GM21619 (cell line): ENCODE measurements at regions not wholly inside any gene's neighbourhood (a gene's known extent, or its start where the extent isn't known, plus 50 kb on each side); places are given as distances from the start of the nearest gene placed in this dataset.

Experiments
- ATAC-seq: cut with Tn5 transposase; IDR thresholded peaks from one replicate; pipeline ENCODE4 v1.9.1; 2021; ENCODE audit not compliant: unreplicated experiment

DNA sequence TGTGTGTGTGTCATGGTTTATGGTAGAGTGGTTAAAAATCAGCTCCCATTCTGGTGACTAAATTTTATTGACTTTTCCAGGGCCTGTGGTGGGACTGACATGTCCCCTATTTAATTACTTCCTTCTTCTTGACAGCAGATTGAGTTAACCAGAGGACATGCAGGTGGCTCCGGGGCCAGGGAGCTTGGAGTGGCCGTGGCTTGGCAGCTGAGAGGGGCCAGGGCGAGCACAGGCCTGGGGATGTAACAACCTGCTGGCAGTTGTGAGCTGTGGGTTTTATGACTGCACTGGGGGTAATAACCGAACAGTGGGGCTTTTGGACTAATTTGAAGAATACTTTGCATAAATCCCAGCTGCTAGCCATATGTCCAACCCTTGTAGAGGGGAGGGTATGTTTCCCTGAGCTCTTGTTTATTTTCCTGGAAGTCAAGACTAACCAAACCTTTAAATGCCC is 186.0 kb downstream of the MID1IP1 start:
- ATAC-seq, result no peak

DNA sequence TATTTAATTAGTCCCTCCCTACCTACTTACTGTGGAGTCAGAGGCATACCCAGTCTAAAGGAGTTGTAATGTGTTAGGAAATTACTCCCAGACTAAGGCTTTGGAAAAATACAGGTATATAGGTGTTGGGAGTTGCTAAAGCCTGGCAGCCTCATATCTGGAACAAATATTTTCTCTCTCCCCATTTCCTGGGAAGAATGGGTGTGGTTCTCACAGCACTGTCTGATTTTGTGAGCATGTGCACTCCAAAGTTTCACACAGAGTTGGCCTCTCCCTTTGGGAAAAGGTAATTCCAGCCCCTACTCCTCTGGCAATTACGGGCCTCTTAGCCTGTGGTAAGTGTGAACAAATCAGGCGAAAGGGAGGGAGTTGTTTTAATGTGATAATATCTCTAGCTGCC is 187.0 kb downstream of the MID1IP1 start:
- ATAC-seq, result no peak

DNA sequence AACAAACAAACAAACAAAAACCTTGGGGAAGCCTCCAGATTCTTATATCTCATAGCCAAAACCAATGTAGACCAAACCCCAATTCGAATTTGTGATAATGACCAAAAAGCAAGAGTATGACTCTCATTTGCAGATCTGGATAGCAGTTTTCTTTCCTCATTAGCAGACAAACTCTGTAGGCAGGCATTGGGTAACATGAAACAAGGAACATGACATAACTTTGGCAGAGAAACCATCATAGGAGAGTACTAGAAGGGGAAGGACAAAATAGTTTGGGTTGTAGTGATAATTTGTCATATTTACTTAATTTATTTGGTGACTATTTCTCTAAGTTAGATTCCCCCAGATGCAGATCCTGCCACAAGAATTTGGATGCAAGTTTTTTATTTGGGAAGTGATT is 187.8 kb downstream of the MID1IP1 start:
- no peak for ATAC-seq

DNA sequence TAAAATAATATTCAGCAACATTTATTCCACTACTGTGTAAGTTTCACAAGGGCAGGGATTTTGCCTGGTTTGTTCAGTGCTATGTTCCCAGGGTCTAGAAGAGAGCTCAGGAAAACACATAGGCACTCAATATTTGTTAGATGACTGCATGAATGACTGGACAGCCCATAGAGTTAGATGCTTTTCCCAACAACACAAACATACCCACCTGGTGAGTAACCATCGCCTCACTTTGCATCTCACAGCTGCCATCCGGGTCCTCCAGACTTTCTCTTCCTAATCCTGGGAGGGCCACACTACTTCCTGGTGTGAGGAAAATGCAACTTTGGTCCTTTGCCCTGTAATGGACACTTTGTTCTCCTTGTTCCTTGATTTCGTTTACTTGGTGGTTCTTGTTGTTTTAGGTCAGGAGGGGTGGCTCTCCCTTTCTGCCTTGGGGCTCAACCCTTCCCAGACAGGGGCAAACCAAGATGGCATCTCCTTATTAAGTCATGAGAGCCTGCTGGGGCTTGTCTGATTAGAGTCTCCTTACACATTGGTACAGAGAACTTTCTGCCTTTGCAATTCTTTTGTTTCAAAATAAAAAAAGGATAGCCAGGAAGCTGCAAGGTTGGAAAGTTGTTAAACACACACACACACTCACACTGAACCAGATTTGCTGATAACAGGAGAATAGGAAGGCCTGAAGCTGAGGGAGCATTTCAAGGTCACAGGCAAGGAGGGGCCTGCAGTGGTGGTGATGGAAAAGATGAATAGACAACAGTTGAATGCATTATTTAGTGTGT is 190.6 kb downstream of the MID1IP1 start:
- ATAC-seq, result no peak

DNA sequence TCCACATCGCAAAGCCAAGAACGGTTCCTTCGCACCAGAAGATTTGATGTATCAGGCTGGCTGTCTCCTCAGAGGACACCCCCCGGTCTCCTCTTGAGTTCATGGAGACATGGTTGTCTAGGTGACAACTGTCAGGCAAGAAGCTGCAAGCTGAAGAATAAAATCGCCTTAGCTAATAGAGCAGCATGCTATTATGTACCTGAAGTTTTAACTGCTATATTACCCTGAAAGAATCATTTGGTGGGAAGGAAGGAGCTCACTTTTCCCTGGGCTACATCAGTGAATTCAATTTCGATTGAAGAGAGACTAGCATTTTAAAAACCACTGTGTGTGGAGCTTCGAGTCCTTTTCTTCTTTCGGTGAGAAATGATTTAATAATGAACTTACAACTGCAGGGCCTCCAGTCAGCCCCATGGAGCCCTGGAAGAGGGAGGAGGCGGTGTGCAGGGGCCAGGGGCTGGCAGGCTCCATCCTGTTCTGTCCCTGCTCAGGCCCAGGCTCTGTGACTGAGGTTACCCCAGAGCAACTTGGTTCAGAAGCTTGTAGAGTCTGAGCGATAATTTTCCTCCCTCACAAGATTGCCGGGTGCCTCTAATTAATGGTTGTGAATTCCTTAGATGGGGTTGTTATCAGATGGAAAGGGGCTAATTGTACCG is 191.3 kb downstream of the MID1IP1 start:
- no peak for ATAC-seq

DNA sequence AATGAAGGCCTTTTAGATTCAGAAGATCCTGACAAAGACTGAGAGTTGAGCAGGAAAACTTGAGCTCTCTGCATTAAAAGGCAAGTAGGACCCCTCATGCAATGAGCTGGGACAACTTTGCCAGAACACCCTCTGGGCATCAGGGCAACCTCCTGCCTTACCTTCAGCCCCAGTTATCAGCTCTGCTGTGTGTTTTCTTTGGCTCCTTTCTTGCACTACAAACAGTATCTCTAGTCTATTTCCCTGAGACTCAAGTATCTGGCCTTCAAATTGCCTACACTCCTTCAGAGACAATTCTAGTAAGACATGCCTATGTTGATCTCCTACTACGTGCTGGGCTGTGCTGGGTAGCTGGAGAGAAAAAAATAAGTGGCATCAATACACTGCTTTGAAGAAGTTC is 192.2 kb downstream of the MID1IP1 start:
- ATAC-seq, result no peak

DNA sequence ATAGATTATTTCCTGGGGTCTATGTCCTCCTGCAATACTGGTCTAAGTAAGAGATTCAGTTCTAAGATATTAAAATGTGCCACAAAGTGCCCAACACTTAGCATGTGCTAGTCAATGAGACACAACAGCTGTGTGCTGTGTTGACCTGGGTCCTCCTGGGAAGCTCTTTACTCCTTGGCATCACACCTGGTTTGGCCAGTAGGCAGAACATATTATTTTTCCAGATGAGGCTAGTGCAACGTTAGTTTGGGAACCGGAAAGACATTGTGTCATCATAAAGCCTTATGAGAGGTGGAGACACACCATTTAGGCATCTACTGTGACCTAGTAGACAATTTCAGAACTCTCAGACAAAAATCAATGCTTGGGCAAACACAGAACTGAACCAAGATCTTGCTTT is 197.8 kb downstream of the MID1IP1 start:
- no peak for ATAC-seq

DNA sequence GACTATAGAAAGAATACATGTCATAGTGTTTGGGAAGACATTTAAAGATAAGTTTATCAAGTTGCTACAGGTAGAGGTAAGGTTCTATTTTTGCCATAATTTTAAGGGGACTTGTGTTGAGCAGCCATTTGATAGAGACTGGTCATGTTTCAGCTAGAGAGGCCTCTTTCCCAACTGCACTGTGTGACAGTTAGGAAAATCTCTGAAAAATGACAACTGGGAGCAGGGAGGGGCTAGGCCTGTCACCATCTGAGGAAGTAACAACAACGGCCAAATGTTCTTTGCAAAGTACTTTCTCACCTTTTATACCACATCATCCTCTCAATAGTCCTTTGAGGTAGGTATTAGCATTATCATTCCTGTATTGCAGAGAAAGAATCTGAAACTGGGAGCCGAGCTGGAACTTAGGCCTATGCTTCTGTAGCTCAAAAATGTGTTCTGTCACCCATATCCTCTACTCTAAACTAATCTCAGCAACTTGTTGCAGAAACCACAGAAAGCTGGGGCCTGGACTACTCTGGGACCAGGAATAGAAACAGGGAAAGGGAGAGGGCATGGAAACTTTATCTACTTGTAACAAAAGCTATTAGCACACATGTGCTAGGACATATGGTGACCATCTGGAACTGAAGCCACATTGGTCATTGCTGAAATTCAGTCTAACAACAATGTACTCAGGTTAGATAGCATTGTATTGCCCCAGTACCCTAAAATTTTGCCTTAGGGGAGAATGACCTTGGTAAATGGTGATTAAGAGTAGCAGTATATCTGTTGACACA is 198.9 kb downstream of the MID1IP1 start:
- ATAC-seq, result no peak

DNA sequence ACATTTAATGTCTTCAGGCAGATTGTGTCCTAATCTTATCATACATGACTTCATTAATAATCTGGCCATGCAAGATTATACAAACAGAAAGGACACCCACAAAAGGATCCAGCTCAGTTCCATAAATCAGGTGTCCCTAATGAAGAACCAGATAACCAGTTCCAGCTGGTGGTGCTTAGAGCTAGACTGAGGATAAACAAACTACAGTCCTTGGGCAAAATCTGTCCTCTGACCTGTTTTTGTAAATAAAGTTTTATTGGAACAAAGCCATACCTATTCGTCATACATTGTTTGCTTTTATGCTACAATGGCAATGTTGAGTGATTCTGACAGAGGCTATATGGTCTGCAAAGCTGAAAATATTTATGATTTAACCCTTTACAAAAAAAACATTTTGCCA is 199.5 kb downstream of the MID1IP1 start:
- ATAC-seq, result no peak

DNA sequence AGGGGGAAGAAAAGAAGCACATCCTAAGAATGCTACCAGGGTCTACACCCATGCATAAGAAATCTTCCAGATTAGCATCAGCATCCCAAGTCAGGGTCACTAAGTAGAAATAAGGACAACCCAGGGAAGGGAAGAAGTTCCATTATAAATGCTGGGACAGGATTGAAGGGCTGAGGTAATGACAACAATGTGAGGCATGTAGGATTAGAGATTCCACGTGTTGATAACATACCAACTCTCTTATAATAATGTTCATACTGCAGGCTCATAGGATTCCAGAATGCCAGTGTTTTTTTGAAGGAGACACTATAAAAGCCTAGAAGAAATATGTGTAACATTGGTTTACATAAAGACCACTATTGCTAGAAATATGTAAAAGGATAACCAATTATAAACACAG is 201.2 kb downstream of the MID1IP1 start:
- no peak for ATAC-seq

DNA sequence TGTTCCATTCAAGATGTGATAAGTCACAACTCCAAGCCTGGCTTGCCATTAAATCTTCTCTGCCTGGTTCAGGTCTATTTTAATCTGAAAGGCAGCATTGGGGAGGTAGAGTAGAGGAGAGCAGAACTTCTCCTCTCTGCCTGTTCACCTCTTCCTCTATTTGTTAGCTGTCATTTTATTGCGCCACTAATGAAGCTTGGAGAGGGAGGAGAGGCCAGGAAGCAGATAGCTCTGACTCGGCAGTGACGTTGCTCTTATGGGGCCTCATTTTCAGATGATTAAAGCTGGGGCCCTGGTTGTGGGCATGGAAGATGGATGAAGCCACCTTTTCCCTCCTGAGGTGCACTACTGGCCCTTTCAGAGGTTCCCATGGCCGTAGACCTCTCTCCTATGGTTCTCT is 207.3 kb downstream of the MID1IP1 start:
- ATAC-seq, result no peak

DNA sequence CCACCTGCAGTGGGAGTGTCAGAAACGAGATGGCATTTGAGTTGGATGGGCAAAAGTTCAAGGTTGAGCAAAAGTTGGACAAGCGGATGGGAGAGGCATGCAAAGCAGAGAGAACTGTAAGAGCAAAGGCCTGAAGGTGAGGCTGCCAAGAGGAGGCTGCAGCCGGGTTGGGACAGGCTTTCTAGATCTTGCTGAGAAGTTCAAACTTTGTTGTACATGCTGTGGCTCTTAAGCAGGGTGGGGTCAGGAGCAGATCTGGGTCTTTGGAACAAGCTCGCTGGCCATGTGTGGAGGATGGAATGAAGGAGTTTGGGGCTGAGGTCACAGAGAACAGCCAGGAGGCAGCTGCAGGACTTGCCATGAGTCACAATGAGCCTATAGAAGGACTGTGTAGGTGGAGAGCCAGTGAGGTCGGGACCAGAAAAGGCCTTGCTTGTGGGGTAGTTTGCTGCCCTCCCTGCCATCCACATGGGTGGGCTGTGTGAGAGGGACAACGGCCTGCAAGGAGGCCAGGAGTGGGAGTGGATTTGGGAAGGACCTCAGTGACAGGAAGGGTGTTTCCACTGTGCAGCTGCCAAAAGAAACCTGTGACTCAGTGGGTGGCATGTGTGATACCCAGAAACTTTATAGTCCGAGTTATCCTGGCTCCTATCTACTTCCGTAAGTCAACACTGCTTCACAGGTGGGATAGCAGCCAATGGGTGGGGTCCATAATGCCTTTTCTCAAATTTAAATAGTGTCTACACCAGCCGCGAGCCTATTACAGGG is 210.4 kb downstream of the MID1IP1 start:
- ATAC-seq, result no peak

DNA sequence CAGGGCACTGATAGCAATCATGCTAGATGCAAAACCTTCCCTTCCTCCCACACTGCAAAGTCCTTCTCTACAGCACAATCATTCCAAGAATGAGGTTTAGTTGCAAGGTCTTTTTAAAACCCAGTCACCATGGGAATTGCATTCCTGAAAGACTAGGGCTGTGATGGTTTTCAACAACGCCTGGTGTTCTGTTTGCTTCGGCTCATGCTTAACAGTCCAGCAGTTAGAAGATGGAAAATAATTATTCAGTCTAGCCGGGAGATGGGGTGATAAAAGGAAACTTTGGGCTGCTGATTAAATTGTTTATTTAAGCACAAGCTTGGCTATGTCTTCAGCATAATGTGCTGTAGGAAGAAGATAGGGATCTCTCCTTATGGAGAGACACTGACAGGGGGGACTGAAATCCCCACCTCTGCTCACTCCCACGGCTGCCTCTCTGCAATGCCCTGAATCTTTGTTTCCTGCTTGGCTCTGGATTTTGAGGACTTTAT is 211.4 kb downstream of the MID1IP1 start:
- ATAC-seq, result no peak

DNA sequence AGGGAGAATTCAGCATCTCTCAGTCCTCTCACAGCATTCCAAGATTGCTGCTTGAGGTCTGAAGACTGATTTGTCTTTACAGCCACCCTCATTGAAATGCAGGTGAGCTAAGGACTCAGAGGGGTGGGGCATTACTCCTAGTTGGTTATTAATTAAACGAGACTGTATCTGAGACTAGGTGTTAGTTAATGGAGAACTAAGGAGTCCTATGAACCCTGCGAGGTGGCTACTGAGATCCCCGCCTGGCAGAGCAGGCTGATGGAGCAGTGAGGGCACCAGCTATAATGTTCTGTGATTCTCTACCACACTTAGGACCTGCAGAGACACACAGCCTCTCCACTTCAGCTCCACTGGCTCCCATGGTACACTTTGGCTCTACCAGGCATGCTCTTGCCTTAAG is 215.3 kb downstream of the MID1IP1 start:
- no peak for ATAC-seq

DNA sequence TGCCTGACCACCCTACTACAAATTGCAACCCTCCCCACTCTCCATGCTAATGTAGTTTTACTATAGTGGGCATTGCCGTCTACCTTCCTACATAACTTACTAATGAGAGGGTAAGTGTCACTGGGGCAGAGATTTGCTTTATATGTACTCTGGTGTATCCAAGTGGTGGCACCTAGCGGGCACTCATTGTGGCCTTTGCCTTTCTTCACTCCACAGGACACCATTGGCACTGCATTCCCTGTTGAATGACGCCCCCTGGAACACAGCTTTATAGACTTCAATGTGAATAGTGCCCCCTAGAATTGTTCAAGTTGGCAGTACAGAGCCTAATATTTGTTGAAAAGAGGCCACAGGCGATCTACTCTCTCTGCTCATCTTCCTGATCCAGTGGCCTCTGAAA is 215.8 kb downstream of the MID1IP1 start:
- ATAC-seq, result no peak

DNA sequence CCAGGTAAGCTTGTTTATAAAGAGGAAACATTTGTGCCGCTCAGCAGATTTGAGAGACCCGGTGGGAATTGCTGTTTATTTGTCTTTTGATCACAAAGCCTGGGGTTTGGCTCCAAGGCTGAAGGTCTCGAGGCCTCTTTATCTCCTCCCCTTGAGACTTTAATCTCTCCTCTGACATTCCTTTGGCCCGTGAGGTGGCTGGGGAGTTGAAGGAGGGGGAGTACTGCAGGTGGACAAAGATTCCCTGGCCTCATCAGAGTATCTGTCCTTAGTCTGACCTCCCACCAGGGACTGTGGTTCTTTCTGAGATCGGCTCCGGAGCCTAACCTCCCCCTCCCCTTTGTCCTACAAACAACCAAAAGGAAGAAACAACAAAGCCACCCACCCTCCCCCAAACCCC is 216.5 kb downstream of the MID1IP1 start:
- ATAC-seq, result no peak

DNA sequence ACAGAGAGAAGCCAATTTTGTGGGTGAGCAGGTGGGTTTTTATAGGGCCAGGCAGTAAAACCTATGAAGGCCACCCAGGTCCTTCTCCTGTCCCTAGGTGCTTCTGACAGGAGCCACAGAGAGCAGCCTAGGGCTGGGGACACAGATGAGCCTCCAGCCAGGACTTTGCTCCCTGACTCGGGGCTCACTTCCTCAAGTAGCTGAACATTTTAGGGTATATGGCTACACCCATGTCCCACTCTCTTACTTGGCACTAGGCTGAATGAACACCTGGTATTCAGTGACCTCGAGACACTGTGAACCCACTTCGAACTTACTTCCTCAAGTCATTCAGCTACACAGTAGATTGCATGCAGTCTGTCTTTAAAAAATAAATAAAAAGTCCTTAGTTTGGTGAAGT is 217.3 kb downstream of the MID1IP1 start:
- ATAC-seq, result no peak

DNA sequence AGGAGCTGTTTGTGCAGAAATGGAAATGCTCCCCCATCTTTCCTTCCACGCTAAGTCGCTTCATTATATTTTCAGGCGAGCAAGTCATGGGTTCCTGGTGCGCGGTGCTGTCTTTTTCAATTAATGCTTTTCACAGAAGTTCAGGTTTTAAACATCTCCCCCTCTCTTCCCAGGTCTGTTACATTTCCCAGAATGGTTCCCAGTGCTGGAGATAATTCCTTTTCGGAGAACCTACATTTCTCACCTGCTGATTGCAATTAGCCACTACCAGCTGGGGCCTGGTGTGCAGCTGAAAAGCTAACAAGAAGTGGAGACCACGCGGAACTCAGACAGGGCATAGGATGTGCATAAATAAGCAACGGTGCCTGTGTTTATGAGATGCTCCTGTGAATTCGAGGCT is 217.8 kb downstream of the MID1IP1 start:
- no peak for ATAC-seq

DNA sequence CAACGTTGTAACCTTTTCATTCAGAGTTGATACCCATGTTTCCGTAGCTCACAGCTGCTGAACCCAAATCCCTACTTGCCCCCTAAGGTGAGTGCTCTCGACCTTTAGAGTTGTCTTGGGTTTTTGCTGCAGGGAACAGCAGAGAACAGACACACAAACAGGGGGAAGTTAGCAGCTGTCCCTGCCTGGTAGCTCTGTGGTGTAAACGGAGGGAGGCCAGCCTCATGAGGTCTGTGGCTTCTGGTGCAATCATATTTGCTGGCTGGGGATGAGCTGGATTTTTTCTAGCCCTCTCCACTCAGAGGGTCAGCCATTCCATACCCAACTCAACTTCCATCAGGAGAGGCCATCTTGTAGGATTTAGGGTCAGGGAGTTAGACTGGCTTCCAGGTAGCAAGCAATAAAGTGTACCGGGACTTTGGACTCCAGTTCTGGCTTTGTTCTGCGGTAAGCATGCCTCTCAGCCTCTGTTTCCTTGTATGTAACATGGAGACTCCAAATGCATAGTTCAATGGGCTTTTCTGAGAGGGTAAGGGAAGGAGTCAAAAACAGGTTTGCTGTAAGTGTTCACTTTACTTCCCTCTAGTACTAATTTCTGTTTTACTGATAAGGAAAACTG is 218.9 kb downstream of the MID1IP1 start:
- no peak for ATAC-seq

DNA sequence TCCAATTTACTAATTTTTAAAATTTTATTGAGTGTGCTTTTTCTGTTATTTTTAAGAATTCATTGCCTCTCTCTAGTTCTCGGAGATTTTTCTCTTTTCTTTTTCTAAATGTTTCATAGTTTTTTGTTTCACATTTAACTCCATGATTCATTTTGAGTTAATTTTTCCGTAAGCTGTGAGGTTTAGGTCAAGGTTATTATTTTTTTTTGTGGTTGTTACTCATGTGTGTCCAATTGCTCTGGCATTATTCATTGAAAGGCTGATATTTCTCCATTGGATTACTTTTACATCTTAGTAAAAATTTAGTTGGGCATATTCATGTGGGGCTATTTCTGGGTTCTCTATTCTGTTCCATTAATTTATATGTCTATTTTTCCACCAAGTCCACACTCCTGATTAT is 220.8 kb downstream of the MID1IP1 start:
- ATAC-seq, result no peak

DNA sequence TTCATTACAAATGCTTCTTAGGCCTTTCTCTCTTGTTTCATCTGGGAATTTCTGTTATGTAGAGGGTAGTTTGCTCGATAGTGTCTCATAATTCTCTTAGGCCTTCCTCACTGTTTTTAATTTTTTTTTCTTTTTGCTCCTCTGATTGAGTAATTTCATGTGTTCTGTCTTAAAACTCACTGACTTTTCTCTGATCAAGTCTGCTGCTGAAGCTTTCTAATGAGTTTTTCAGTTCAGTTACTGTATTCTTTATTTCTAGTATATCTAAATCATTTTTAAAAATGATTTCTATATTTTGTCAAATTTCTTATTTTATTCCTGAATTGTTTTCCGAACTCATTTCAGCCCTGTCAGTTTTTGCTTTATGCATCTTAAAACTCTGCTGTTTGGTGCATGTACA is 228.0 kb downstream of the MID1IP1 start:
- no peak for ATAC-seq
